MCF 10A (cell line): ENCODE measurements at regions not wholly inside any gene's neighbourhood (a gene's known extent, or its start where the extent isn't known, plus 50 kb on each side); places are given as distances from the start of the nearest gene placed in this dataset.
A peak's percentile ranks its signal among the peaks of the same experiment; 100 is the strongest.

Source experiments
- BruUV-seq: library from RNA; stranded (reverse); fragments of 400-500 nt; replicated peaks from 2 replicates; lab custom pipeline; 2021; lab: Mats Ljungman, UMichigan
- CTCF ChIA-PET: fragments of 300-600 bp; sonication (Branson Sonifier 250); formaldehyde crosslinking; extraction: SDS; loops from one replicate; lab custom pipeline; 2021; ENCODE audit warnings: antibody characterized with exemption, inconsistent platforms; lab: Yijun Ruan, JAX
- POLR2A ChIA-PET: fragments of 300-600, 350-650 bp; sonication (Branson Sonifier 250); formaldehyde crosslinking; extraction: SDS; loops from one replicate; lab custom pipeline; 2020; ENCODE audit warnings: antibody characterized with exemption, inconsistent platforms; lab: Yijun Ruan, JAX
- DNase-seq: peaks from one replicate; pipeline ENCODE4 v3.0.0-alpha.2; 2018; ENCODE audit not compliant: unreplicated experiment
- H3K27ac Mint-ChIP-seq: one replicate; pipeline ENCODE4 v1.8.0; 2022; ENCODE audit warnings: mild to moderate bottlenecking, low read depth, mixed read lengths; ENCODE audit not compliant: unreplicated experiment
- H3K27me3 Mint-ChIP-seq: one replicate; pipeline ENCODE4 v1.8.0; 2022; ENCODE audit warnings: mixed read lengths; ENCODE audit not compliant: insufficient read depth, unreplicated experiment
- H3K36me3 Mint-ChIP-seq: one replicate; pipeline ENCODE4 v1.8.0; 2022; ENCODE audit warnings: mild to moderate bottlenecking, moderate library complexity, mixed read lengths; ENCODE audit not compliant: insufficient read depth, unreplicated experiment
- H3K4me1 Mint-ChIP-seq: one replicate; pipeline ENCODE4 v1.8.0; 2022; ENCODE audit warnings: mixed read lengths; ENCODE audit not compliant: insufficient read depth, unreplicated experiment
- H3K4me3 Mint-ChIP-seq: one replicate; pipeline ENCODE4 v1.8.0; 2022; ENCODE audit warnings: mild to moderate bottlenecking, moderate library complexity, mixed read lengths; ENCODE audit not compliant: unreplicated experiment
- H3K9me3 Mint-ChIP-seq: one replicate; pipeline ENCODE4 v1.8.0; 2022; ENCODE audit warnings: mixed read lengths; ENCODE audit not compliant: unreplicated experiment
- CTCF ChIP-seq: fragments of 200-600 bp; IDR thresholded peaks from one replicate; pipeline ENCODE4 v1.8.0; 2022; ENCODE audit warnings: antibody characterized with exemption, mild to moderate bottlenecking; ENCODE audit not compliant: unreplicated experiment
- intact Hi-C: fragments of 100-400 bp; cut with micrococcal nuclease; formaldehyde crosslinking; loops from 2 replicates; pipeline ENCODE4 v1.14.1; 2022

GRCh38 chr5:25944786-25945185, 1093.6 kb downstream of the CDH9 start:
- POLR2A ChIA-PET = no interaction called here
- DNase-seq = no peak
- intact Hi-C loops = no loop called here
- CTCF ChIA-PET = no interaction called here
- no peak for TF ChIP-seq CTCF
- Mint-ChIP-seq H3K4me3 (no peak overlapping the region), H3K36me3 (no peaks in the 10 kb centered on the region), H3K9me3 (peaks cover 2% of the 10 kb centered on the region), H3K27me3 (no peaks in the 10 kb centered on the region), H3K4me1 (no peaks in the 10 kb centered on the region), H3K27ac (no peak overlapping the region)
- no TSS peak for BruUV-seq

DNA sequence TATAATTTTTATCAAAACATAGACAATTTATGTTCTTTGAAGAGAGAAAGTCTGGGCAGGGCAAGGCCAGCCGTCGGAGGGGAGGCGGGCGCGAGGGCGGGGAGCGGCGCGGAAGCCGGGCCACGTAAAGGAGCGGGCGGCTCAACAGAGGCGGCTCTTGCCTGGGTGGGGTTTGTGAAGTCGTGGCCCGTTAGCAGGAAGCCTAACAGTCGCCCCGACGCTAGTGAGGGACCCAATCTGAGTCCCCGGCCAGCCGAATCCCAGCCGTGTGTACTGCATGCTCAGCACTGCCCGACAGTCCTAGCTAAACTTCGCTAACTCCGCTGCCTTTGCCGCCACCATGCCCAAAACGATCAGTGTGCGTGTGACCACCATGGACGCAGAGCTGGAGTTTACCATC, 1129.2 kb downstream of the CDH9 start:
- CTCF ChIA-PET = no interaction called here
- TF ChIP-seq CTCF = no peak

DNA sequence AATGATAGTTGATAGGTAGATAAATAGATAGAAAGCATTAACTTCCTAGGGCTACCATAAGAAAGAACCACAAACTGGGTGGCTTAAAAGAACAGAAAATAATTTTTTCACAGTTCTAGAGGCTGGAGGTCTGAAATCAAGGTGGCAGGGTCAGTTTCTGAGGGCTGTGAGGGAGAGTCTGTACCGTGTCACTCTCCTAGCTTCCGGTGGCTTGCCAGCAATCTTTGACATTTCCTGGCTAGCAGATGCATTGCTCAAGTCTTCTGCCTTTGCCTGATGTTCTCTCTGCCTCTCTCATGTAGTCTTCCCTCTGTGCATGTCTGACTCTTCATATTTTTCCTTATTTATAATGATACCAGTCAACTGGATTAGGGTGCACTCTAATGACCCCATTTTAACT, 1132.7 kb downstream of the CDH9 start:
- no peaks in the 10 kb centered on the region for H3K36me3 Mint-ChIP-seq
- TF ChIP-seq CTCF = no peak
- no peak for DNase-seq
- no peak overlapping the region for H3K27ac Mint-ChIP-seq
- CTCF ChIA-PET = no interaction called here
- H3K4me1 Mint-ChIP-seq = no peaks in the 10 kb centered on the region
- H3K27me3 Mint-ChIP-seq = no peaks in the 10 kb centered on the region
- intact Hi-C loops = no loop called here
- no TSS peak for BruUV-seq
- H3K4me3 Mint-ChIP-seq = no peak overlapping the region
- peaks cover 8% of the 10 kb centered on the region for H3K9me3 Mint-ChIP-seq
- POLR2A ChIA-PET = no interaction called here

More for the DNA sequence above, 1129.2 kb downstream of the CDH9 start:
- POLR2A ChIA-PET = interaction anchor here (0.6 kb wide), 1 partner anchor 833 kb away, joined by 3 read pairs; no protein-coding TSS in a partner anchor
- H3K27ac Mint-ChIP-seq = no peak overlapping the region
- BruUV-seq = no TSS peak
- no peak for DNase-seq
- H3K4me3 Mint-ChIP-seq = no peak overlapping the region
- H3K27me3 Mint-ChIP-seq = no peaks in the 10 kb centered on the region
- intact Hi-C loops = no loop called here
- H3K4me1 Mint-ChIP-seq = no peaks in the 10 kb centered on the region
- no peaks in the 10 kb centered on the region for H3K36me3 Mint-ChIP-seq
- H3K9me3 Mint-ChIP-seq = peaks cover 12% of the 10 kb centered on the region

- no peak for TF ChIP-seq CTCF
- peaks cover 4% of the 10 kb centered on the region for H3K36me3 Mint-ChIP-seq
- H3K4me1 Mint-ChIP-seq = no peaks in the 10 kb centered on the region
- H3K27me3 Mint-ChIP-seq = no peaks in the 10 kb centered on the region
- peak; percentile 8 for DNase-seq
- H3K4me3 Mint-ChIP-seq = no peak overlapping the region
- ChIA-PET POLR2A (no interaction called here), CTCF (interaction anchor here (0.6 kb wide), 1 partner anchor 53 kb away, joined by 4 read pairs; no protein-coding TSS in a partner anchor)
- intact Hi-C loops = no loop called here
- BruUV-seq = no TSS peak
- H3K9me3 Mint-ChIP-seq = peaks cover 11% of the 10 kb centered on the region
- H3K27ac Mint-ChIP-seq = no peak overlapping the region
Measured at GRCh38 chr5:25892211-25892610, 1146.2 kb downstream of the CDH9 start.
